ENCODE measurements at regions not wholly inside any gene's neighbourhood (a gene's known extent, or its start where the extent isn't known, plus 50 kb on each side); places are given as distances from the start of the nearest gene placed in this dataset.

DNA sequence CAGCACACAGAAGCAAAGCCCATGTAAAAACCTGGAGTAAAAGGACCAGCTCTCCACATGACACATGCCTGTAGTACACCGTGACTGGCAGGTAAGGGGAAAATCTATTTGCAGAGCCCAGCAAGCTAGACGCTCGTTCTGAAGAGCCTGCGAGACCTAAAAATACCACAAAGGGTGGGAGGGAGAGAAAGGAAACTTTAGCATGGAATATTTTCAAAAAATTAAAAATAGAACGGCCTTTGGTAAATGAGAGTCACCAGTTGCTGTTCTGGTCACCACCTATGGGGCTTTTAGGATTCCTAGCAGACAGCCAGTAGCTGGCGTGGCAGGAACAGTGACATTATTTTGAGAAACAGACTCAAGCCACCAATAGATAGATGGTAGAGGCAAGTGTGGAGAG lies 115.5 kb downstream of the MID1IP1 start:
- no peak for TF ChIP-seq JUND (IDR thresholded peaks at IDR 0.05)
- TF ChIP-seq, protein P1, sequence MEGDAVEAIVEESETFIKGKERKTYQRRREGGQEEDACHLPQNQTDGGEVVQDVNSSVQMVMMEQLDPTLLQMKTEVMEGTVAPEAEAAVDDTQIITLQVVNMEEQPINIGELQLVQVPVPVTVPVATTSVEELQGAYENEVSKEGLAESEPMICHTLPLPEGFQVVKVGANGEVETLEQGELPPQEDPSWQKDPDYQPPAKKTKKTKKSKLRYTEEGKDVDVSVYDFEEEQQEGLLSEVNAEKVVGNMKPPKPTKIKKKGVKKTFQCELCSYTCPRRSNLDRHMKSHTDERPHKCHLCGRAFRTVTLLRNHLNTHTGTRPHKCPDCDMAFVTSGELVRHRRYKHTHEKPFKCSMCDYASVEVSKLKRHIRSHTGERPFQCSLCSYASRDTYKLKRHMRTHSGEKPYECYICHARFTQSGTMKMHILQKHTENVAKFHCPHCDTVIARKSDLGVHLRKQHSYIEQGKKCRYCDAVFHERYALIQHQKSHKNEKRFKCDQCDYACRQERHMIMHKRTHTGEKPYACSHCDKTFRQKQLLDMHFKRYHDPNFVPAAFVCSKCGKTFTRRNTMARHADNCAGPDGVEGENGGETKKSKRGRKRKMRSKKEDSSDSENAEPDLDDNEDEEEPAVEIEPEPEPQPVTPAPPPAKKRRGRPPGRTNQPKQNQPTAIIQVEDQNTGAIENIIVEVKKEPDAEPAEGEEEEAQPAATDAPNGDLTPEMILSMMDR (IDR thresholded peaks at IDR 0.05 in 2 of 3, conservative IDR thresholded peaks at IDR 0.05 in 1 of 3; ENCODE audit: borderline replicate concordance in 1 of 3, insufficient read depth in 1 of 3, low read depth in 2 of 3, low read length in 2 of 3) = no peak
- no peak for TF ChIP-seq RAD21 (IDR thresholded peaks at IDR 0.05; ENCODE audit: low read depth)
- TF ChIP-seq EZH2 (IDR thresholded peaks at IDR 0.05) = no peak
- TF ChIP-seq YY1 (IDR thresholded peaks at IDR 0.05; ENCODE audit: extremely low read depth, insufficient replicate concordance, low read depth, low read length) = no peak
- no peak for TF ChIP-seq POLR2A (IDR thresholded peaks at IDR 0.05; ENCODE audit: borderline replicate concordance, extremely low read depth, insufficient read depth, insufficient read length)
- TF ChIP-seq ZFX (IDR thresholded peaks at IDR 0.05) = no peak
- TF ChIP-seq, protein P2, sequence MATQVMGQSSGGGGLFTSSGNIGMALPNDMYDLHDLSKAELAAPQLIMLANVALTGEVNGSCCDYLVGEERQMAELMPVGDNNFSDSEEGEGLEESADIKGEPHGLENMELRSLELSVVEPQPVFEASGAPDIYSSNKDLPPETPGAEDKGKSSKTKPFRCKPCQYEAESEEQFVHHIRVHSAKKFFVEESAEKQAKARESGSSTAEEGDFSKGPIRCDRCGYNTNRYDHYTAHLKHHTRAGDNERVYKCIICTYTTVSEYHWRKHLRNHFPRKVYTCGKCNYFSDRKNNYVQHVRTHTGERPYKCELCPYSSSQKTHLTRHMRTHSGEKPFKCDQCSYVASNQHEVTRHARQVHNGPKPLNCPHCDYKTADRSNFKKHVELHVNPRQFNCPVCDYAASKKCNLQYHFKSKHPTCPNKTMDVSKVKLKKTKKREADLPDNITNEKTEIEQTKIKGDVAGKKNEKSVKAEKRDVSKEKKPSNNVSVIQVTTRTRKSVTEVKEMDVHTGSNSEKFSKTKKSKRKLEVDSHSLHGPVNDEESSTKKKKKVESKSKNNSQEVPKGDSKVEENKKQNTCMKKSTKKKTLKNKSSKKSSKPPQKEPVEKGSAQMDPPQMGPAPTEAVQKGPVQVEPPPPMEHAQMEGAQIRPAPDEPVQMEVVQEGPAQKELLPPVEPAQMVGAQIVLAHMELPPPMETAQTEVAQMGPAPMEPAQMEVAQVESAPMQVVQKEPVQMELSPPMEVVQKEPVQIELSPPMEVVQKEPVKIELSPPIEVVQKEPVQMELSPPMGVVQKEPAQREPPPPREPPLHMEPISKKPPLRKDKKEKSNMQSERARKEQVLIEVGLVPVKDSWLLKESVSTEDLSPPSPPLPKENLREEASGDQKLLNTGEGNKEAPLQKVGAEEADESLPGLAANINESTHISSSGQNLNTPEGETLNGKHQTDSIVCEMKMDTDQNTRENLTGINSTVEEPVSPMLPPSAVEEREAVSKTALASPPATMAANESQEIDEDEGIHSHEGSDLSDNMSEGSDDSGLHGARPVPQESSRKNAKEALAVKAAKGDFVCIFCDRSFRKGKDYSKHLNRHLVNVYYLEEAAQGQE (IDR thresholded peaks at IDR 0.05; ENCODE audit: low read depth) = no peak
- no peak for TF ChIP-seq POLR2AphosphoS5 (IDR thresholded peaks at IDR 0.05; ENCODE audit: low read depth, low read length)

Measured in HCT116 (cell line).